ENCODE measurements at regions not wholly inside any gene's neighbourhood (a gene's known extent, or its start where the extent isn't known, plus 50 kb on each side); places are given as distances from the start of the nearest gene placed in this dataset.

DNA sequence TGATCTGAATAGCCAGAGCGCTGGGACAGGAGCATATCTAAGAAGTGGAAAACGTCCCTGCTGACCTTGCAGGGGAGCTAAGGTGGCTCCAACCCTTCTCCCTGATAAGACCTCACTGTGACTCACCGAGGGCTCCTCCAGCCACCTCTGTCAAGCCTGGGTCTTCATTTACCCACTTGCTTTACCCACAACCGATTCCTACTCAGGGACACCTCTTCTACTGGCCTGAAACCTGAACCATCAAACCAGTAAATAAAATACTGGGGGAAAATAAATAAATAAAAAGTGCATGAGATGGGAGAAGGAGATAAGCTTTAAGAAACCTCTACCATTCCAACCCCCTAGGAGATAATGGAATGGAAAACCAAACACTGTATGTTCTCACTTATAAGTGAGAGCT is 80.2 kb upstream of the ALOX12 start:
- Mint-ChIP-seq H3K4me3 (no peak overlapping the region), H3K9me3 (no peaks in the 10 kb centered on the region), H3K27ac (no peak overlapping the region), H3K36me3 (no peaks in the 10 kb centered on the region), H3K4me1 (peaks cover 14 to 17% of the 10 kb centered on the region in 2 donors), H3K27me3 (ENCODE audit: low read depth in 2 of 2) (peaks cover 25 to 40% of the 10 kb centered on the region in 2 donors)
- H3K27me3 ChIP-seq (ENCODE audit: control insufficient read depth, insufficient read depth, low read length) = no peaks in the 10 kb centered on the region
- no peaks in the 10 kb centered on the region for H3K9me3 ChIP-seq (ENCODE audit: control insufficient read depth, insufficient read depth, low read length)
- no peak overlapping the region for H3K27ac ChIP-seq (ENCODE audit: low read length)
- H3K36me3 ChIP-seq (ENCODE audit: control insufficient read depth, insufficient read depth, low read length) = no peaks in the 10 kb centered on the region
- 80% methylated on average over 4 of the region's 4 CpGs for WGBS (ENCODE audit: insufficient coverage)
- TF ChIP-seq CTCF (IDR thresholded peaks at IDR 0.05) = no peak
- H3K4me1 ChIP-seq (ENCODE audit: control insufficient read depth, insufficient read depth, low read length) = peaks cover 12% of the 10 kb centered on the region
- no peak for ATAC-seq
- no peak overlapping the region for H3K4me3 ChIP-seq (ENCODE audit: low read length)
- no peak for DNase-seq
- intact Hi-C loops (cut with micrococcal nuclease) = no loop called here

- Histone ChIP-seq H3K9me3 (ENCODE audit: control insufficient read depth, insufficient read depth, low read length) (no peaks in the 10 kb centered on the region), H3K27ac (ENCODE audit: low read length) (no peak overlapping the region), H3K4me1 (ENCODE audit: control insufficient read depth, insufficient read depth, low read length) (peaks cover 6% of the 10 kb centered on the region), H3K27me3 (ENCODE audit: control insufficient read depth, insufficient read depth, low read length) (no peaks in the 10 kb centered on the region), H3K4me3 (ENCODE audit: low read length) (no peak overlapping the region), H3K36me3 (ENCODE audit: control insufficient read depth, insufficient read depth, low read length) (no peaks in the 10 kb centered on the region)
- H3K36me3 Mint-ChIP-seq = no peaks in the 10 kb centered on the region
- H3K4me1 Mint-ChIP-seq = peaks cover under 1 to 3% of the 10 kb centered on the region in 2 donors
- no peak overlapping the region for H3K27ac Mint-ChIP-seq
- no peaks in the 10 kb centered on the region for H3K9me3 Mint-ChIP-seq
- DNase-seq (no peak), ATAC-seq (no peak)
- intact Hi-C loops (cut with micrococcal nuclease) = no loop called here
- peaks cover 8% of the 10 kb centered on the region in 2 donors for H3K27me3 Mint-ChIP-seq (ENCODE audit: low read depth in 2 of 2)
- 87% methylated on average over 6 of the region's 6 CpGs for WGBS (ENCODE audit: insufficient coverage)
- TF ChIP-seq CTCF (IDR thresholded peaks at IDR 0.05) = no peak
- no peak overlapping the region for H3K4me3 Mint-ChIP-seq
Measured at GRCh38 chr17:6919158-6919557, 76.7 kb upstream of the ALOX12 start.

- no peaks in the 10 kb centered on the region for H3K36me3 ChIP-seq (ENCODE audit: control insufficient read depth, insufficient read depth, low read length)
- no peak overlapping the region for H3K4me3 Mint-ChIP-seq
- TF ChIP-seq CTCF (IDR thresholded peaks at IDR 0.05) = no peak
- no peak for DNase-seq
- intact Hi-C loops (cut with micrococcal nuclease) = no loop called here
- WGBS (ENCODE audit: insufficient coverage) = 80% methylated on average over 7 of the region's 8 CpGs
- no peak overlapping the region for H3K27ac Mint-ChIP-seq
- peaks cover 0 to 5% of the 10 kb centered on the region in 2 donors for H3K4me1 Mint-ChIP-seq
- H3K27me3 Mint-ChIP-seq (ENCODE audit: low read depth in 2 of 2) = peaks cover 4 to 15% of the 10 kb centered on the region in 2 donors
- H3K9me3 Mint-ChIP-seq = no peaks in the 10 kb centered on the region
- H3K9me3 ChIP-seq (ENCODE audit: control insufficient read depth, insufficient read depth, low read length) = no peaks in the 10 kb centered on the region
- peaks cover 5% of the 10 kb centered on the region for H3K36me3 Mint-ChIP-seq
- no peaks in the 10 kb centered on the region for H3K4me1 ChIP-seq (ENCODE audit: control insufficient read depth, insufficient read depth, low read length)
- no peak overlapping the region for H3K4me3 ChIP-seq (ENCODE audit: low read length)
- H3K27ac ChIP-seq (ENCODE audit: low read length) = no peak overlapping the region
- ATAC-seq = no peak
- H3K27me3 ChIP-seq (ENCODE audit: control insufficient read depth, insufficient read depth, low read length) = no peaks in the 10 kb centered on the region
Measured at GRCh38 chr17:6923385-6923784, 72.5 kb upstream of the ALOX12 start.

DNA sequence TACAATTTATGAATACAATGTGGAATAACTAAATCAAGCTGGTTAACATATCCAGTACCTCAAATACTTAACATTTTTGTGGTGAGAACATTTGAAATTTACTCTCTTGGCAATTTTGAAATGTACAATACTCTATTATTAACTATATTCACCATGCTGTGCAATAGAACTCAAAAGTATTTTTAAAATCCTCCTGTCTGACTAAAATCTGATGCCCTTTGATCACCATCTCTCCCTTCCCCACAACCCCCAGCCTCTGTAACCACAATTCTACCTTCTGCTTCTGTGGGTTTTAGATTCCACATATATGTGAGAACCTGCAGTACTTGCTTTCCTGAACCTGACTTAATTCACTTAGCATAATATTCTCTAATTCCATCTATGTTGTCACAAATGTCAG is 71.6 kb upstream of the ALOX12 start:
- no peak overlapping the region for H3K27ac ChIP-seq (ENCODE audit: low read length)
- peaks cover 5% of the 10 kb centered on the region for H3K36me3 Mint-ChIP-seq
- no peak for TF ChIP-seq CTCF (IDR thresholded peaks at IDR 0.05)
- no peak overlapping the region for H3K4me3 Mint-ChIP-seq
- no peaks in the 10 kb centered on the region for H3K9me3 Mint-ChIP-seq
- no peaks in the 10 kb centered on the region for H3K4me1 ChIP-seq (ENCODE audit: control insufficient read depth, insufficient read depth, low read length)
- intact Hi-C loops (cut with micrococcal nuclease) = no loop called here
- H3K4me3 ChIP-seq (ENCODE audit: low read length) = no peak overlapping the region
- H3K27me3 Mint-ChIP-seq (ENCODE audit: low read depth in 2 of 2) = peaks cover 8 to 23% of the 10 kb centered on the region in 2 donors
- no peaks in the 10 kb centered on the region for H3K27me3 ChIP-seq (ENCODE audit: control insufficient read depth, insufficient read depth, low read length)
- no peak overlapping the region for H3K27ac Mint-ChIP-seq
- ATAC-seq = no peak
- H3K9me3 ChIP-seq (ENCODE audit: control insufficient read depth, insufficient read depth, low read length) = no peaks in the 10 kb centered on the region
- H3K36me3 ChIP-seq (ENCODE audit: control insufficient read depth, insufficient read depth, low read length) = no peaks in the 10 kb centered on the region
- DNase-seq = peak in 1 of 2 donors; percentile 47
- peaks cover 0 to 5% of the 10 kb centered on the region in 2 donors for H3K4me1 Mint-ChIP-seq
